Kidney tubule cell (primary cell): ENCODE measurements at regions not wholly inside any gene's neighbourhood (a gene's known extent, or its start where the extent isn't known, plus 50 kb on each side); places are given as distances from the start of the nearest gene placed in this dataset.

ENCODE experiments used
- DNase-seq: peaks from one replicate; pipeline ENCODE4 v3.0.0-alpha.2; 2018; ENCODE audit warnings: low spot score

DNA sequence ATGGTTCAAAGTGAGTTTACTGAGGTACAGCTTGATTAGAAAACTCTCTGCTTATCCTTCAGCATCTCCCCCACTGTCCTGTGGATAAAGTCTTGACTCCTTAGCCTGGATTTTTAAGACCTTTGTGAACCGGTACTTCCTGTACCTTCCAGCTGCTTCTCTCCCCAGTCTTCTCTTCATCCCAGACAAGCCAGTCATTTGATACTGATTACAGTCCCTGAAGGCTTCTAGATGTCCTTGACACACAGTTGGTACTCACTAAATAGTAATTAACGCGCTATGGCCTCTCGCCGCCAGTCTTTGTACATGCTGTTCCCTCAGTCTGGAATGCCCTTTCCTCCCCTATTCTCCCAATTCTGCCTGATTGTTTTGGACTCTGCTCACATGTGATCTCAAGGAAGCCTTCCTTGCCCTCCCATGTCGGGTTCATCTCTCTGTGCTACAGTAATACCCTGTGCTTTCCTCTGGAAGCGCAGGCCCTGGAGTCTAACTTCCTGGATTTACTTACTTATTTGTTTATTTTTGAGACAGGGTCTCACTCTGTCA lies 50.6 kb upstream of the PTGR2 start:
- DNase-seq = no peak

DNA sequence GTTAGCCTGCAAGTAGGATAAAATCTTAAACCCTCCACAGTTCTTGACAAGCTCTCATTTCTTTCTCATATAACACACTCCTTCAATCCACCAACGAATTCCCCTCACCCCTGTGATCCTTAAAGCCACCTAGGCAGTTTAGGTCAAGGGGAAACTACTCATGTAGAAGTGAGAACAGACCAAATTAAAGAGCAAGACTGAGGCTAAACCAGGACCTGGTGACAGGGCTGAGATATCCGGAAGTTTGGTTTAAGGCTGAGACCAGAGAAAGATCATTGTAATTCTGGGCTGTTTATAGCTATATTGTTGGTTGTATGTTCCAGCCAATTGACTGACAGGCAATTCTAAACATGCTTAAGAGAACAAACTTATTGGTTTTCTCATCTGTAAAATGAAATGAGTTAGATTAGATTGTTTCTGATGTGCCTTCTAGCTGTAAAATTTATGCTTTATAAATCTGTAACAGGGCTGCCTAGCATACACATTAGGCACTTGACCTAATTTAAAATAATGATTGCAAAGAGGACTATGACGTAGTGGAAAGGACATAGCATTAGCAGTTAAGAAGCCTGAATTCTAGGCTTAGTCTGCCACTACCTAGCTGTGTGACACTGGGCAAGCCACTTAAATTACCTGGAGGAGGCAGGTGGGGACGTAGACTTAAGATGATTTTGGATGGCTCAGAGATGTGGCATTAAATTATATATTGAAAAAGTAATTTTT lies 53.9 kb upstream of the PTGR2 start:
- DNase-seq = no peak

DNA sequence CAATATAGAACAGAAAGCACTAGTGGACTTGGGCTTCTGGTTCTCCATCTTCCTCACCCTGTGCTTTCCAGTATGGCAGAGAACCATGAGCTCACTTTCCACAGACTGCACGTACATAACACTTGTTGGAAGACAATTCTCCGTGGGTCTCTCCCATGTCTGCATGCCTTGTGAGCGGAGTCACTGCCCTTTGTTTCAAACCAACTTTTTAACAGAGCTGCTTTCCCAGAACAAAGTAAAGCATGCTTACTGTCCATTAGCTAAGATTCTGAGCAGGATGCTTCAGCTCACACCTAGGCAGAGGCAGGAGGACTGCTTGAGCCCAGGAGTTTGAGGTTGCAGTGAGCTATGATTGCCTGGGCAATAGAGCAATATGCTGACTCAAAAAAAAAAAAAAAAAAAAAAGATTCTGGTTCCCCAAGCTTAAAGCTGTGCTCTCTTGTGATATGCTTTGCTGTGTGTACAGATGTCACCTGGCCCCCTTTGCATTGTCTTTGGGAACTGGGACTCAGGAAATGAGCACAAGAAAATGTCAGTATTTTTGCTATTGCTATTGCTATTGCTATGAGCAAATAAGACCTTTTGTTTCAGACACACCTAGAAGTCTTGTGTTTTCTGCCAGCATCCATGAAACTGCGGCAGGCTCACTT lies 54.6 kb upstream of the PTGR2 start:
- DNase-seq = peak; percentile 62

DNA sequence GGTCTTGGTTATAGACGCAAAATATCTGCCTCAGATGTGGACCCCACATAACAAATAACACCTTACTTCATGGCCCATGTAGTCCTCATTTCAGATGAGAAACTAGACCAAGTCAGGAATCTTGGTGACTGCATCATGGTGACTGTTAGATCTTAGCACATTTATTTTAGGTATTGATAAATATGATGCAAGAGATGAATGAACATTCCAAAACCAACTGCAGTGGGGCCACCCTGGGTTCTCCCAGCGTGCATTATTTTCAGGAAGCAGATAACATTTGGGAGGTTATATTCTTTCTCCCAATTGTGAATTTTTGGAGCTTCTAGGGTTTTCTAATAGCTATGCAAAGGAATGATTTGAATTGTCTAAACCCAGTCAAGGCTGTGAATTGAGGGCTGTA lies 55.2 kb upstream of the PTGR2 start:
- DNase-seq = no peak

DNA sequence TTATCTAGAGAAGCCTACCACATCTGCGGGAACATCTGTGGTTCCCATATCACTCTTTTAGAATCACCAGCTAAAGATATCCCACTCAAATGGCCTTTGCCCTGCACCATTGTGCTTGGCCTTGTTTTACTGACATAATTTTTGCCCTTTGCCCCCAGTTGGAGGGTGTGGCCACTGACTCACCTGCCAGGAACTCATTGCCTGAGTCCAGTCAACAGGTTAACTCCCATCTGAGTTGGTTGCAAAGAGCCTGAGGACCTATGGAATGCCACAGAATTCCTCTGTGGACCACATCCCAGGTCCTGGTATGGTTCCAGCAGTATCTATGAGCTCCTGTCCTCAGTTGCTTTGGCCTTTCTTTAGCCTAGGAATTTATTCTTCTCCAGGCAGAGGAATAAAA lies 55.7 kb upstream of the PTGR2 start:
- peak; percentile 93 for DNase-seq

DNA sequence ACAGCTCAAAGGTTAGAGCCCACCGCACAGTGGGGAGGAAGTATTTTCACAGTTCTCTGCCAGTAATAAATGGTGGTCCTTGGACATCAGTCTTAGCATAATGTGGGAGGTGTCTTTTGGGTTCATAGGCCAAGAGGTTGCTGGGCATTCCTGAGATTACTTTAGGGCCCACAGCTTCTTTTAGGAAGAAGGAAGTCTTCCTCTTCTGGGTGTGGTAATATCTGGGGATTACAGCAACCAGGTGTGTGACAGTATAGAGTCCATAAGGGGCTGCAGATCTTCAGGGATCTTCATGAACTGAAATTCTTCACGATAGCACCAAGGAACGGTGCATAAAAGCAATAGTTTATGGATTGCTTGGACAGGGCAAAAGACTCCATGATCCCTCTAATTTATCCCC lies 56.2 kb upstream of the PTGR2 start:
- DNase-seq = no peak

DNA sequence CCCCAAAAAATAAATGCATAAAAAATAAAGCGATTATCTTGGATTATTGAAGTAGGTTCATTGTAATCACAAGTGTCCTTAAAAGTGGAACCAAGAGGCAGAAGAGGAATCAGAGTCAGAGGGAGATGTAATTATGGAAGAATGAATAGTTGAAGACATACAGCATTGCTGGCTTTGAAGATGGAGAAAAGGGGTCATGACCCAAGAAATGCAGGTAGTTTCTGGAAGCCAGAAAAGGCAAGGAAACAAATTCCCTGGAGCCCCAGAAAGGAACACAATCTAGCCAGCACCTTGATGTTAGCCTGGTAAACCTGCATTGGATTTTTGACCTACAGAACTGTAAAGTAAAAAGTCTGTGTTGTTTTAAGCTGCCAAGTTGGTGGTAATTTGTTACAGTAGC lies 57.5 kb upstream of the PTGR2 start:
- DNase-seq = no peak

DNA sequence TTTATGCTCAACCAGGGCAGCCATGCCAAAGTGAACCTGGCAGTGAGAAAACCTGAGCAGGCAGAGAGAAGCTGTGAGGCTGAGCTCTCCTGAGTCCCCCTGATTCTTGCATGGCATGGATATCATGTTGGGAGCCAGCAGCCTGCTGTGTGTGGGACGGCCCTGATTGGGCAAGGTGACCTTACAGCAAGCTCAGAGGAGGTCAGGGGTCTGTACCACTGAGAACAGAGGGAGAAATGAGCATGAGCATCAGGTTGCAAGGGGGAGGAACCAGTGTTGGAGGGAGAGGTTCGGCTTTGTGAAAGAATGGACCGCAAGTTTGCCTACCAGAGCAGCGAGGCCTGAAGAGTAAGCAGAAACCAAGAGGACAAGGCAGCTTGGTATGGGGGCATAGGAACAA lies 59.1 kb upstream of the PTGR2 start:
- DNase-seq = no peak

DNA sequence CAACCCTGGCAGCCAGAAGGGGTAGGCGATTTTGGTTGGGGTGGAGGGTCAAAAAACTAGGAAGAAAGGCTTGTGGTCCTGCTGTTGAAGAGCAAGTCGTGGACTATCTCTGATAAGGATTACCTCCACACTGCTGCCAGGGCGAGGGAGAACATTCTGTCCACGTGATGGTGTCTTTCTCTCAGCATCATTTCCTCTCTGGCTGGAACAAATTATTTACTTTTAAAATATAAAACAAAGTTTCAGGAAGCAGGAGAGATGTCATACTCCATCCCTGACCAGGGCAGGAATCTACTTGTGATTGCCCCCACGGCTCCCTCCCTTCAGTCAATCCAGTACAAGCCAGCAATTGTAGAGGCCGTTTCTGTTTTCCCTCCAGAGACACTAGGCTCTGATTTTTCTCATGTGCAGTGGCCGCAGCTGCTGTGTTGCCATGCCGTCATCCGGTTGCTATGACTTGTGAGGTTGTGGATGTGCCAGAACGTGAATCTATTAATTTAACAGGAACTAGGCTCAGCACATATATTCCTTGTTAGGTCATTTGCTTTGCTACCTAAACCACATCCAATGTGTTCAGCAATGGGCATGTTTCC lies 61.5 kb upstream of the PTGR2 start:
- DNase-seq = peak; percentile 26

DNA sequence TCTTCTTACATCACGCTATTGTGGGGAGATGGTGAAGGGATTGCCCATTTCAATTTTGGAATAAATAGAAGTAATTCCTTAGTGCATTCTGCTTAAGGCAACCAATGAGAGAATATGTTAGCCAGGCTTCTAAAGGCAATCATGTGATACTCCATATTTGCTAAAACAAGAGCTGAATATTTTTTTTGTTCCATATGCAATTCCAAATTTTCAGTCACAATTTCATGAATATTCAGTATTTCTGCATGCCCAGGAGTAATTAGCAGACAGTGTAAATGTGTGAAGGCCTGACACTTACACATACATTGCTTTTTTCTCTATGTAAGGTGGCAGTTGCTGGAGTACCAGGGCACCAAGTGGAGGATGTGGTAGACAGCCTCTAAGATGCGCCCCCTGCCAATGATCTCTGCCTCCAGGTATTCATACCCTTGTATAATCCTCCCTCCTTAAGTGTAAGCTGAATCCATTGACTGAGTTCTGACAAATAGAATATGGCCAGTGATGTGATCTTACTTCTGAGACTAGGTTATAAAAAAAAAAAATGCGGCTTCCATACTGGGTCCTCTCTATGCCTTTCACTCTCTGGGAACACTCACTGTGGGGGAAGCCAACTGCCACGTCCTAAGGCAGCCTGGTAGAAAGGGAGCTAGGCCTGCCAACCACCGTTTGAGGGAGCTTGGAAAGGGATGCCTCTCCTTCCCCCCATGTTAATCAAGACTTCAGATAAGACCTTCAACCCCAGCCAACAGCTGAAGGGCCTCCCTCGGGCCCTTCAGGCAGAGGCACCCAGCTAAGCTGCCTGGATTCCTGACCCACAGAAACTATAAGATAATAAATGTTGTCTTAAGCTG lies 62.7 kb upstream of the PTGR2 start:
- DNase-seq = no peak

DNA sequence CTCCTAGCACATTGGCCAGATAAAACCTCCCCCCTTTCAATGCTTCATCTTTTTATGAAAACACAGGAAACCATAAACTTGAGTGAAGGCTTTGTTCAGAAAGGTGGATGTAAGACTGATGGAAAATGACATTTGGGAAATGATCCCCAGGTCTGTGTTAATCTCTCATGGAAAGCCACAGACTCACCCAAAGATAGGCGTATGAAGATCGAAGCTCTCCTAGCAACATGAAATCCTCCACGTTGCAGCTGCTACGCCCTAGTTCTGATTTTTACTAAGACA lies 63.4 kb upstream of the PTGR2 start:
- DNase-seq = no peak

DNA sequence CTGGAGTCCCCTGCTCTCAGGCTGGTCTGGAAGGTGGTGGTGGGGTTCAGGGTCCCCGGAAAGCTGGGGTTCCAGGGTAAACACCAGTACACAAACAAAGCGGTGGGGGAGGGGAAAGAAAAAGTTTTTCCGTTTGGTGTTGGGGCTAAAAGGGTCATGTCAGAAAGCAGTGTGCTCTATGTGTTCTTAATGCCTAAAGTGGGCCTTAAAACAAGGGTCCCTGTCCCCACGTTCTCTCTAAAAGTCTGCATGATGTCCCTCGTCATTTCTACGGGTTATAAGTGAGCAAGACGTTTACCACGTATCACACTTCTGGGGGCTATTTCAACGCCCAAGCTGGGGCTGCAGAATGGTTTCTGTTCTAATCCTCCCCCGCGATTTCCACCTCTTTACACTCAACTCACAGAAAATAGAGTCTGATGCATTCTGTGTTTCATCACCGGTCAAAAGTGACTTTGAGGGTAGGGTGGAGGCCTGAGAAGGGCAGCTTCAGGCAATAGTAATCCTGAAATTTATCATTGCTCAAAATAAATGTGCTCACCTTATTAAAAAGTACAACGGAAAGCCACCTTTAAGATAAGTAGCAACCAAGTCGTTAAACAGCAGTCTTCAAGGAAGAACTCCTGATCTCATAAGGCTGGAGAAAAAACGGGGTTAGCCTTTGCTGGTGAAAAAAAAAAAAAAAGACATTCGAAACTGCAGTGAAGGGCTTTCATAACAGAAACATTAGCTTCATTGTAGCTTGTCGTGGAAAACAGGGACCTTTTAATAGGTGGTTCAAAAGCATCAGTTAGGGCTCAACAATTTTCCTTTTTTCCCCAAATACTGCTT lies 63.9 kb upstream of the PTGR2 start:
- DNase-seq = peak; percentile 28

DNA sequence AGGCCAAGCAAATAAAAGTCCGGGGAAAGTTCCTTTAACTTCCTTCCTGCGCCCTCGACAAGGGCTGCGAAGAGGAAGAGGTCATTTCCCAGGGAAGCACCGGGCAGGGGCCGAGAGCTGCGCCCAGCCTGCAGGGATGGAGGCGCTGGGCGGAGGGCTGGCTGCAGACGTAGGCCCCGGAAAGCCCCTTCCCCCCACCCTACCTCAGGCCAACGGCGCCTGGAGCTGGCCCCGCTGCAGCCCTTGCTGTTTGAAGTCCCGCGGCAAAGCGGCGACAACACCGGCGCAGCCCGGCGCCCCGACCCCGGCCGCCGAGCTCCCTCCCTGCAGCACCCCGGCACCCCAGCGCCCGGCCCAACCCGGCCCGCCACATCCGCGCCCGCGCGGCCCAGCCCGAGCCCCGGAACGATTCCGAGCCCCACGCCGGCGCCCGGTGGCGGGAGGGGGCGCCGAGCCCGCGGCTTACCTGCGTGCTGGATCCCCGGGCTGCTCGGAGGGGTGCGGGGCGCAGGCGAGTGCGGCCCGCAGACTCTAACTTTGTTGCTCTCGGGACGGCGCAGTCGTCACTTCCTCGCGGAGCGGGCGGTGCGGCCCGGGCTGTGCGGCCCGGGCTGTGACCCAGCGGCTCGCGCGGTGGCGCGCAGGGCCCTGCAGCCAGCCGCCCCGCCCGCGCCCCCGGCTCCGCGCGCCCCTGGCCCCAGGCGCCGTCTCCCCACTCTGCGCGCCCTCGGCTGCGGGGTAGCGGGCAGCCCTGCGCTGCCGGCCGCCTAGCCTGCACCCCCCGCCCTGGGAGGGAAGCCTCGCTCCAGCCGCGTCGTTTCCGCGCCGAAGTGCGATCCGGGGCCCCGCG lies 64.8 kb upstream of the PTGR2 start:
- DNase-seq = peak; percentile 55

DNA sequence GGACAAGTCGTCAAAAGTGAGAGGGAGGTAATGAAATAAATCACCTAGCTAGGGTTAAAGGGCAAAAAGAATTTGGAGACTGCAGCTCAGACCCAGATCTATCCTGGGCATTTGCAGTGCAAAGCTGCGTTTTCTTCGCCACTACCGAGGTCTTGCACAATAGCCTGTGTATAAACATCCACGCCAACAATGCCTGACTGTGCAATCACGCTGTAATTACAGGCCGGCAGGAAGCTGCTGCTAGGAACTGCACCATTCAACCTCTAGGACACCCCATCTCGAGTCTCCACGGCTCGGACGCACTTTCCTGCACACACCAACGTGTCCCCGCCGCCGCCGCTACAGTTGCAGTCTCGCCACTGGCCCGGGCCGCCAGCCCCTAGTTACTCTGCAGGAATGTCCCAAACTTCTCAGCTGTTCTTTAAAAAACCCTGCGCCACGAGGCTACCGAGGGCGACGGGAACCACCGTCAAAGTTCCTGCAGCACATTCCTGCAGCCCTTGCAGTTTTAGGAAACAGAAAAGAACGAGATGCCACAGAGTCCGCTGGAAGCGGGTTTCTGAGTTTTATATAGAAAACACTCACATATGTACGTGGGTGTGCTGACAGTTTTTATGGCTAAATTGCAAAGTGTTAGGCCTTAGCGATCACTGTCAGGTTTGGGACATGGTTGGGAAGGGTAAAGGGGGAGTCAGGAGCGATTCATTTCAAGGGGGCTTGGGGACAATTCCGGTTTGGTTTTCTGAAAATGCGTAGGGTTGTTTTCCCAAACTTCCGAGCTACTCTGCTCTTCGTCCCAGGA lies 65.6 kb upstream of the PTGR2 start:
- peak; percentile 82 for DNase-seq

DNA sequence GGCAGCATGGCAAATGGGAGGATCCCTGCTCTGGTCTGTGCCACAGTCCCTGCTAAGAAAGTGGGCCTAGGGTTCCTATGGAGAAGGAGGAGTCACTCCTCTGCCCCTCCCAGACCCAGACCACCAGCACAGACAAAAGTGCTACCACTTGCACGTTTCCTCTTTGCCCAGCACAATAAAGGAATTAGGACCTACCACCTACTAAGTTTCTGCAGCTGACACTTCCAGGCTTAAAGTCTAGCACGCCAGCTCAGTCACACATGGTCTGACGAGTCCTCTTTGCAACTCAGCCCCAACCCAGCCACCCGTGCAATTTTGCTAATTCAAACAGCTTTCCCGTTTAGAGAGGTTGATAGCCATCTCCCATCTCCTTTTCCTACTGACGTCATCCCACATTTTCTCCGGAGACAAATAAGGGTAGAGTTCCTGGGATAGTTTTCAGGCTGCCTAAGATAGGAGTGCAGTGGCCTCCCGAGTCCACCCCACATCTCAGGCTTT lies 66.2 kb upstream of the PTGR2 start:
- DNase-seq = peak; percentile 93

DNA sequence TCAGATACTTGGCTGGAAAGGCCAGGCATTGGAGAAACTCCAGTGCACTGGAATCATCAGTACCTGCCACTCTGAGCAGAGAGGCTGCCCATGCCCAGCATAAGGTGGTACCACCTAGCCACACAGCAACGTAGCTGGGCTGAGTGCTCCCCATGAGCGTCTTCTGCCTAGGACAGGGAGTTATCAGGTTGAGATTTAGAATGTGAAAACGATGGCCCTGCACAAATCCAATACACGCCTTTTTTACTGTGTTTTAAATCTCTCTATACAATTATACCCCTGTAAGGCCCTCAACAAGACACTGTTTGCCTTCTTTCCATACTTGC lies 66.7 kb upstream of the PTGR2 start:
- no peak for DNase-seq

DNA sequence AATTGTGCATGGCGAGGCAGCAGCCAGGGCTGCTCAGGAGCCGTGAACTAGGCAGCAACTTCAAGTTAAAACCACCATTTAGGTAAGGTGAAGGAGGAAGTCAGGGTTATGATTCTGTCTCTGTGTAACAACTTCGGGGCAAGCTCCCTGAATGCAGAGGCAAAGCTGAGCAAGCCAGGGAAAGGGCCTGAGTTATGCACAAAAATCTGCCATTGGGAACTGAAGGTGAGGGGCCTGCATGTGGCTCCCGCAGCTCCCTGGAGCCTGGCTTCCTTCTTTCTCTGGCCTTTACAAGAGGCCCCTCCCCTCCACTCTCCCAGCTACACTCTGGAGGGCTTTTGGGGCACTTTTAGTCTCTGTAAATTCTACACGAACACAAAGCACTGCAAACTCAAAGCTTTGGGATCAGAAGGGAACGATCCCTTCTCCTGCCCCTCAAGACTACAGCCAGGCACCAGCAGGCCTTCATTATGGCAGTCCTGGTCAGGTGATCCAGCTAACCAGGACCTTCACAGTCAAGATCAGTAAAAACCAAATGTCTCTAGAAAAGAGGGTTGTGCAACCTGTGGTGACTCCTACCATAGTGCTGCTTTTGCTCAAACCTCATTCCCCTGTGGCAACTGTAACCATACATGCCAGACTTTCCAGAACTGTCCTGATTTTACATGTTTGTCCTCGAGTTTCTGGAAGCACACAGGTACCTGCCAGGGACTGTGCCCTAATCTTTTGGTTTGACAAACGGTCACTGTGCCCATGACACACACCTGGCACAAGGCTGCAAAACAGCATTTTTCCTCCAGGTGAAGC lies 67.2 kb upstream of the PTGR2 start:
- peak; percentile 35 for DNase-seq

DNA sequence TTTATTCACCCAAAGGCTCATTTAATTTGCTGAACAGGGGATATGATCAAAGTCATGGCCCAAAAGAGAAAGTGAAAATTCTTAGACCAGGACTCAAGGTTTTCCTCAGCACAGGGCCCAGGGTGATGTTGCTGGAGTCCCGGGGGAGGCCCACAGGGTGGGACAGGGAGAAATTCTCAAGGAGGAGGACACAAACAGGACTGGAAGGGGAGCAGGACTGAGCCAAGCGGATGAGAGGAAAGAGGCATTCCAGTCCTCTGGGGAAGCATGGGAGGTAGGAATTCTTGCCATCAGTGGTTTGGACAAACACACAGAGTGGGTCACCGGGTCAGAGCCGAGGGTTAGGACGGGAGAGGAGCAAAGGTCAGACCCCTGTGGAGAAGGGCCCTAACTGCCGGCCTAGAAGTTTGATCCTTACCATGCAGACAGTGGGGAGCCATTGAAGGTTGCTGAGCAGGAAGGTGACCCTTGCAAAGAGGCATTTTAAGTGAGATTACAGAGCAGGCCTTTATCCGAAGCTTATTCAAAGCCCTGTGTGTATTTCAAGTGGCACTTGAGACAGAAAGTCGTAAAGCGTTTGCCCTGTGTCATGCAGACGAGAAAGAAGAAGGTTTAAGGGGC lies 68.4 kb upstream of the PTGR2 start:
- DNase-seq = no peak

DNA sequence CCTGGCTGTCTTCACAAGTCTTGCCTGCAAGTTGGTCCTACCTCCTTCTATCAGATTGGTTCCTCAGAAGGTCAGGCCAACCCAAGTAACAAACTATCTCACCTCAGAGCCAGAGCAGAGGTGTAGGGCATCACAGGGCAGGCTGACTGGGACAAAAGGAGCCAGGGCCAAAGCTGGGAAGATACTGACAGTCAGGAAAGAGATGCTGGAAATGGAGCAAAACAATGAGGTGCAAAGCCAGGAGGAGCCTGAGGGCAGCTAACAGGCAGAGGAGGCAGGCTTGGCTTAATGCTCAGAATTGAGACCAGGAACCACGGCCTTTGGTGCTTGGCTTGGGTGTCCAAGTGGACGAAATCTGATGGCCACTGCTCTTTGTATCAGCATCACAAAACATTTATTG lies 68.4 kb upstream of the PNMA1 start:
- no peak for DNase-seq
